HG02885 (cell line): ENCODE measurements at regions not wholly inside any gene's neighbourhood (a gene's known extent, or its start where the extent isn't known, plus 50 kb on each side); places are given as distances from the start of the nearest gene placed in this dataset.

Source experiments
- ATAC-seq: cut with Tn5 transposase; IDR thresholded peaks from one replicate; pipeline ENCODE4 v1.9.1; 2021; ENCODE audit warnings: mild to moderate bottlenecking; ENCODE audit not compliant: unreplicated experiment, poor library complexity

DNA sequence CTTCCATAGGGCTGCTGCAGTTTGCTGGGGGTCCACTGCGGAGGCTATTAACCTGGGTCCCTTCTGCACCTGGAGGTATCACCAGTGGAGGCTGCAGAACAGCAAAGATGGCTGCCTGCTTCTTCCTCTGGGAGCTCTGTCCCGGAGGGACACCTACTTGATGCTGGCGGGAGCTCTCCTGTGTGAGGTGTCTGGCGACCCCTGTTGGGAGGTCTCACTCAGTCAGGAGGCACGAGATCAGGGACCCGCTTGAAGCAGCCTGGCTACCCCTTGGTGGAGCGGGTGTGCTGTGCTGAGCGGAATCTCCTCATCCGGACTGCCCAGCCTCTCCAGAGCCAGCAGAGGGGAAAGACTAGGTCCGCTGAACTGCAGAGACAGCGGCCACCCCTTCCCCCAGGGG is 56.0 kb upstream of the CTXND1 start:
- no peak for ATAC-seq

DNA sequence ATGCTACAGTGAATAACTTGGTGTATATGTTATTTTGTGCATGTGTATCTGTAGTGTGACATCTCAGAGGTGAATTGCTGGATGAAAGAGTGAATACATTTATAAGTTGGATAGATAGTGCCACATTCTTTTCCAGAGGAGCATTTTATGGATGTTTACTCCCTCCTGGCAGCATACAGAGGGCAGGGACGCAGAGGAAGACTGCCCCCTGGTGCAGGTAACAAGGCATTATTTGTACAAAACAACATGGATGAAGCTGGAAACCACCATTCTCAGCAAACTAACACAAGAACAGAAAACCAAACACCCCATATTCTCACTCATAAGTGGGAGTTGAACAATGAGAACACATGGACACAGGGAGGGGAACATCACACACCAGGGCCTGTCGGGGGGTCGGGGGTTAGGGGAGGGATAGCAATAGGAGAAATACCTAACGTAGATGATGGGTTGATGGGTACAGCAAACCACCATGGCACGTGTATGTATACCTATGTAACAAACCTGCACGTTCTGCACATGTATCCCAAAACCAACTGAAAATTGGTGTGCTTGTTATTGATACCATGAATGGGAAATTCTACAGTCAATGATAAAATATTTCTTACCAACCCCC is 57.9 kb upstream of the CTXND1 start:
- no peak for ATAC-seq

DNA sequence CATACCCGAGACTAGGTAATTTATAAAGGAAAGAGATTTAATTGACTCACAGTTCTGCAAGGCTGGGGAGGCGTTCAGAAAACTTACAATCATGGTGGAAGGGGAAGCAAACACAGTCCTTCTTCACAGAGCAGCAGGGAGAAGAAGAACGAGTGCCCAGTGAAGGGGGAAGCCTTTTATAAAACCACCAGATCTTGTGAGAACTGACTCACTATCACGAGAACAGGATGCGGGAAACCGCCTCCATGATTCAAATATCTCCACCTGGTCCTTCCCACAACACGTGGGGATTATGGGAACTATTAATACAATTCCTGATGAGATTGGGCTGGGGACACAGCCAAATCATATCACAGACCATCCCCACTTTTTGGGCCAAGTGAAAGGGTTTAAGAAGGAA is 58.8 kb upstream of the CTXND1 start:
- ATAC-seq, result no peak

DNA sequence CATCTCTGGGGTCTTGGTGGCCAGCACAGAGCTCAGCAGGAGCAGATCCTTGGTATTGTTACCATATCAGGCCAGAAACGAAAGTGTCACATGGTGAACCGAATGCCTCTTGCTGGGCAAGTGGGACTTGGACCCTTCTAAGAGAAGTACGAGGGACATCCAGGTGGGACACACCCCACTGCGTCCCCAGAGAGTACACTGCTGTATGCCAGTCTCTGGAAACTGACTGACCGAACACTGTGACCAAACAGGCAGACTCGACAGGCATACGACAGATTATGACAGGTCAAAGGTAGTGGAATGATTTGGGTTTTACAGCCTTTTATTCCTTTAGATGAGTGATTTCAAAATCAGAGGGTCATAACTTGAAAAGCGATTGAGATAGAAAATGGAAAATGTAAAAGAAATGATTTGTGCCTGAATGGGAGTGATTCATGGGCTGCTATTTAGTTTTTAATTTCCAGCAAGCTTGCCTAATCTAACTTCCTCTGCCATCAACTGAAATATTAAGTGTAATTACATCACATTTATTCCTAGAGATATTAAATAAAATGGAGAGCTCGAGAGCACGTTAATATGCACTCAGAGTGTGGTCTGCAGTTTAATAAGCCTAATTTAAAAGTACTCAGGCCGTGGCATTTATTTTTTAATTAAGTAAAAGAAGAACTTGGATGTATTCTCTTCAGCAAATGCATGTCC is 63.4 kb upstream of the CTXND1 start:
- no peak for ATAC-seq

DNA sequence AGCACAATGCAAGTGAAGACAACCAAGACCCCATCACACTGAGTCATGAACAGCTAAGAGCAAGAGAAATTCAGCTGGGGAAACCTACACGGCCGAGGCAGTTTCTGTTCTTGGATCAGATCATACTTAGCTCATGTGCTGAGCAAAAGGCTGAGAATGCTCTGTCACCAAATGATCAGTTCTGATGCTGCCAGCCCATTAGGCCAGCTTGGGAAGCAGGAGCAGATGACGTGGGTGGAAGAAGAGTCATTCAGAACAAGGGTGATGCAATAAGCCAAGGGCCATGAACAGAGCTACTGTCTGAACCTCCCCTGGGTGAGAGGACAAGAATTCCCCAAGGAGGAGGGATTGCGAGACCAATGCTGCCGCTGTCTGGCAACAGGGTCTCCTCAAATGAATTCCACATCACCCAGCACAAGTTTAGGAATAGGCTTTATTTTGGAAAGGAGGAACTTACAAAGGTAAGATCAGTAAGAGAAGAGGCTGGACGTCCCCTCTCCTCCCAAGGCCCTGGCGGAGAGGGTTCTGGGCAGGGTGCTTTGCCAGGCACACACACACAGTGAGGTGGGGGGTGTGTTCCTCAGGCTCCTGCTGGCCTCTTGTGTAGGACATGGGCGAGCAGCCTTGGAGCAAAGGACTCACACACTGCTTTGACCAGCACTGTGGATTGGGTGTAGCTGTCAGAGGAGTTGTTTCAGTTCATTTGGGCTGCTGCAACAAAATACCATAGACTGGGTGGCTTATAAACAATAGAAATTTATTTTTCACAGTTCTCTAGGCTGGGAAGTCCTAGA is 65.6 kb upstream of the CTXND1 start:
- ATAC-seq, result no peak

DNA sequence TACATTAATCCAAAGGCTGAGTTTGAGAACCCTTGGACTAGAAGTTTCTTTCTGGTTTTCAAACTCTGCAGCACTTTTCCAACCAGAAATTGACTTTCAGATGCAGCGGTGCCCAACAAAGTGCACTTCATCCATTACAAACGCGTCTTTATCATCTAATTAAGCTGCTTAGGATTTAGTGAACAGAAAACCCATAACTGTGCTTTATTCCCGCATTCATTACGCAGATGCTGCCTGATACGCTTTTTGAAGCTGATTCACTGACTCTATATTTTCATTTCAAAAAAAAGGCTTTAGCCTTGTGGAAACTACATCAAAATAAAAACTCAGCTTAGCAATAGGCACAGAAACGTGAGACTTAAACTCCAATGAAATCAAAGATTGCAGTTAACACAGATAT is 69.8 kb upstream of the CTXND1 start:
- no peak for ATAC-seq

DNA sequence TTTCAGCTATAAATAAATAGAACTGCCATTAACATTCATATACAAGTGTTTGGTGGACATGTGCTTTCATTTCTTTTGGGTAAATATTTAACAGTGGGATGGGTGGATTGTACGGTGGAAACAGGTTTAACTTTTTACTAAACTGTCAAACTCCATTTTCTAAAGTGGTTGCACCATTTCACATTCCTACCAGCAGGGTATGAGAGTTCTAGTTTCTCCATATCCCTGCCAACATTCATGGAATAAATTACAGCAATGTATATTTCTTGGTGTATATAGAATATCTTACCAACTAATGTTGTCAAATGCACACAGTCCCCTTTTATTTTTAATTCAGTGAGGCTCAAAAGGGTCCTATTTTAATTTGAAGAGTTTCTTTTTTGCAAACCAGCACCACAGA is 71.3 kb upstream of the CTXND1 start:
- no peak for ATAC-seq

DNA sequence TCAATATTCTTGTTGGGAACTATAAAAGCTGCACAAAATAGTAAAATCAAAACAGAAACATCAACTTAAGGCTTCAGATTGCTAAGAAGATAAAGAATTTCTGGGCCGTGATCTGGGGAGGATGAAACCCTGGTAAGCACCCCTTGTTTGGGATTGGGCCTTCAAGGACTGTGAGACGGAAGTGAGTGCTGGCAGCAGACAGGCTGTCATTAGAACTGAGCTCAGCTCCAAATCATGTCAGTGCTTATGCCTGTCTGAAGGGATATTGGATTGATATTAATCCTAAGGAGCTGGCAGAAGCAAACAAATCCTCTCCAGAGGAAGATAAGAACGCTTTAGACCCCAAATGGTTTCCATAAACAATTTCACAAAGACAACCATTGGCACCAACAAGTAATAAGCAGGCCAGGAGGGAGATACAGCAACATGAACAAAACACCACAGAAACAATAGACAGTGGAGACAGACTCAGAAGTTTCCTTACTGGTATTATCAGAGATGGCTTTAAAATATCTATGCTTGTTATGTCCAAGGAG is 72.6 kb upstream of the CTXND1 start:
- no peak for ATAC-seq

DNA sequence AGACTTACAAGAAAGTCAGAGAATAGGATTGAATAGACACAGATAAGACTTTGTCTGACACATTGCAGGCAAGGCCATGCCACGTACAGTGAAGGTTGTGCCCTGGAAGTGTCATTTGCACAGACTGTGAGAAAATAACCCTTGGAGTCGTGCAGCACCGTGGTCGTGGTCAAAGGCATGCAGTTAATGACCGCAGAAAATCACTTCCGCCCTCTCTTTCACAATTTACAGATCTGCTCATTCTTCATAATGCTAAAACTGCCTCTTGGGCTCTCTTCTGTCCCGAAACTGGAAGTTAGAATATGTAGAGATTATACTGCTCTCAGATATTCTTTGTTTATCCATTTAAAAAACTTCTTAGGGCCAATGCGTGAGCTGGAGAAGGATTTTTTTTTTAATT is 73.2 kb upstream of the CTXND1 start:
- peak; percentile 51 for ATAC-seq

DNA sequence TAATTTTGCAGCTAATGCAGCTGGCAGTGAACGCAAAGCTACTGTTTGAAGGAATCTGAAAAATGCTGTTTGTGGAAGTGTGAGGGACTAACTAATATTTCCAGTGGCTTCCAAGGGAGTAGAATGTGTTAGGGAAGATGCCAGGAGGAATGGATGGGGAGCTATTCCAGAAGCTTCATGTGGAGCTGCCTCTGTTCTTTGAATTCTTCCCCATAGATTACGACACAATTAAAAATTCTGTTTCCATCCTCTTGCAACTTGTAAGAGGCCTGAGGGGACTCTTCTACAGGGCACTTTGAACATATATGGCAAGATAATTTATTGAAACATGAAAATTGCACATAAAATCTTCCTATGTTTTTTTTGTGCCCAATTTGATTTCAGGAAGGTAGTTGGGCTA is 74.3 kb upstream of the CTXND1 start:
- ATAC-seq, result no peak

DNA sequence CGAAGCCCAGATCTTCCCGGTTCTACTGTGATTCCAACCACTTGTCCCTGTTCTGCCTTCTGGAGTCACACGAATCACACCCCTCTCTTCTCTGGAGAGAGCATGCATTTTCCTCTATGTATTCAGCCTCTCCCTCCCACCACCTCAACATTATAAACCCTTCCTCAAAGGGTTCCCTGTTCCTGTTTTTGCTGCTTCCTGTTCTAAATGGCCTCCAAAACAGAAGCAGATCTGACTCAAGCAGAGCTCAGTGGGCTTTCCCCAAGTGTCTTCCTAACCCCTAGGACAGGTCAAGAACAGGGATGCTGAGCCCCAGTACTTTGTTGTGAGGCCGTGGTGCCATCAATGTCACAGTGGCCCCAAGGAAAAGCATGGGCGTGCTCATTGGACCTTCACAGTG is 75.7 kb upstream of the ARNT2 start:
- no peak for ATAC-seq

DNA sequence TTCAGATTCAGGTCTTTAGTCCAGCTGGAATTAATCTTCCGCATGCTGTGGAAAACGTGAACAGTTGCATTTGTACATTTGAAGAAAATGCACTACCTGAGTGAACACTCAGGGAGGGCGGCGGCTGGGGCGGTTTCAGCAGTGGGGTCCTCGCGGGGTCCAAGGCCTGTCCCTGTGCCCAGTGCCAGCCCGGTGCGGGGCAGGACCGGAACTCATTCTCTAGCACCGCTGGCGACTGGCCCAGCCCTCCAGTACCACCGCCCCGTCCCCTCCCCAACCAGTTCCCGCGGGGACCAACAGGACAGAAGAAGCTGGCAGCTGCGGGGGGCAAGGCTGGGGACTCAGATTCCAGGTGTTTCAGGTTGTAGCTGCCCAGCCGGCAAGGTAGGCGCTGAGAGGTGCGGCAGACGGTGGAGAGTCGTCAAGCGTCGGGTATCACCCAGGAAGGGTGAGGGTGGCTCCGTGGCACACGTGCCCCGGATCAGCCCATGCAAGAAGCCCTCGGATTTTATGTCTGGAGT is 72.2 kb upstream of the ARNT2 start:
- no peak for ATAC-seq

DNA sequence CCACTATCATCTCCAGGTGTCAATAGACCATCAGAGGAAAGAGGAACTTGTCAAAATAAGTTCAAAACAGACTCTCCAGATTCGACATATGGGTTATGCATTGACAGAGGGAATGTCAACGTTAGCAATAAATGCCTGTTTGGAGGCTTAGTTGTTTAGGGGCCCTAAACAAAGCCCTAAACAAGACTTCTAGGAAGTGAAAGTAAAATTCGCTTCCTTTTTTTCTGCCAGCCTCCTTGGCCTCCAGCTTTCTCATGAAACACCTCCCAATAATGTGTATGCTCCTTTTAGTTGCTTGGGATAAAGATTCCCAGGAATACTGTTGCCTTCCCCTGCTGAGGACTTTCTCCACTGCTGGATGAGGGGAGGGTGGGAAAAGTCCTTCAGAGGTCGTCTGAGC is 70.9 kb upstream of the ARNT2 start:
- no peak for ATAC-seq

DNA sequence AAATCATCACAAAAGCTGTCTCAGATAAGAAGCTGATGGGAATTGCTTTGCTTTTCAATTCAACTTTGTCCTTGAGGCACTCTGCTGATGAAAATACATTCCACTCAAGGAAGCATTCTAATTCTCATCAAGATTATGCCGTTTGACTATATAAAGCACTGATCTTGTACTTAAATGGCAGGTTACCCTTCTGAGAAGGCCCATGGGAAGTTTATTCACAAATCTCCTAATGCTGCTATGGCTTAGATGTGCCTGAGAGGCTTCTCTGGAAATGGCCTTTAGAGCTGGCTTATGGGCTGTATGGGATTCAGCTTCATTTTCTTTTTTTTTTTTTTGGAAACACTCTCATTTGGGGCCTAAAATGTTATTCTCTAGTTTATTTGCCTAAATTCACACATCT is 69.7 kb upstream of the ARNT2 start:
- ATAC-seq, result no peak

DNA sequence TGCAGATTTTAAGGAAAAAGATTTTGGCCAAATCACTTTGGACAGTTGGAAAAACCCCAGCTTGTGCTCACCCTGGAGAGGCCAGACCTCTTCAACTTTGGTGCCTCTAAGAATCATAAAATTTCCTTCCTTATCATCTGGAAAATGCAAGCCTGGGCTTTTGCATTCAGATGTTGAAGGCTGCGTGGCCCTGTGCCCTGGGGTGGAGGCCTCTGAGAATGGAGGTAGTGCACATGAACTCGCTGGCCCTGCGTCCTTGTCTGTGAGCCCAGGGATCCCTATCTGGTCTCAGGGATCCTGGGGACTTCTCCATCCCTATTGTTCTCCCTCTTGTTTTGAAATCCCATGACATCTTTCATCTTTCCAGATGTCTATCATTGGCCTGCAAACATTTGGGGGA is 64.6 kb upstream of the ARNT2 start:
- ATAC-seq, result no peak

DNA sequence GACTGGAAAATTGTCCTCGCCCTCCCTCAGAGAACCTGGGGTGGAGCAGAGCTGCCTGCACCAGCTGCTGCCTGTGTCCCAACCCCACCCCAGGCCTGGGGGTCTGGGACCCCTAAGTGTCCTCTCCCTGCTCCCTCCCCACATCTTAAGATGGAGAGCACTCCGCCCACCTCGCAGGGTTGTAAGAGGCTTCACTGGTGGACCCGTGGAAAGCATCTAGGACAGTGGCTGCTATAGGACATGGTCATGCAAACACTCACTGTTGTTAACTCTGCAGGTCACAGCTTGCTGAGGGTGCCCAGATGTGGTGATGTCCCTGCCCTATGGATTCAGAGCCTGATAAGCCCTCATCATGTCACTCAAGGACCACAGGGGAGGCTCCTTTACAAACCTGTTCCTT is 62.0 kb upstream of the ARNT2 start:
- no peak for ATAC-seq

DNA sequence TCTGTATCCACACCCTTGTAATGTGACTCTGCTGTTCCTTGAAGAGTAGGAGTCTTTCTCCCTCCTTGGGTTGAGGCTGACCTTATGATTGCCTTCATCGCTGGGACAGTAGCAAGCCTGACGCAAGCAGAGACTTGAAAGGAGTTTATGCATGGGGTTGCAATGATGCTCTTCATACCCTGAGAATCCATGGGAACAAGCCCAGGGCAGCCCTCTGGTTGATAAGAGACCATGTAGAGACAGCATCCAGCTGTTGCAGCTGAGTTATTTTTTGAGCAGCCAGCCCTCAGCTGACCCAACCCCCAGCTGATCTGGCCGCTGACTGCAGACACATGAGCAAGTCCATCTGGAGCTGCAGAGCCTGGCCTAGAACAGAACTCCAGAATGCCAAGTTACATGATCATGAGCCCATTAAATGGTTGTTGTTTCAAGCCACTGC is 60.6 kb upstream of the ARNT2 start:
- no peak for ATAC-seq

DNA sequence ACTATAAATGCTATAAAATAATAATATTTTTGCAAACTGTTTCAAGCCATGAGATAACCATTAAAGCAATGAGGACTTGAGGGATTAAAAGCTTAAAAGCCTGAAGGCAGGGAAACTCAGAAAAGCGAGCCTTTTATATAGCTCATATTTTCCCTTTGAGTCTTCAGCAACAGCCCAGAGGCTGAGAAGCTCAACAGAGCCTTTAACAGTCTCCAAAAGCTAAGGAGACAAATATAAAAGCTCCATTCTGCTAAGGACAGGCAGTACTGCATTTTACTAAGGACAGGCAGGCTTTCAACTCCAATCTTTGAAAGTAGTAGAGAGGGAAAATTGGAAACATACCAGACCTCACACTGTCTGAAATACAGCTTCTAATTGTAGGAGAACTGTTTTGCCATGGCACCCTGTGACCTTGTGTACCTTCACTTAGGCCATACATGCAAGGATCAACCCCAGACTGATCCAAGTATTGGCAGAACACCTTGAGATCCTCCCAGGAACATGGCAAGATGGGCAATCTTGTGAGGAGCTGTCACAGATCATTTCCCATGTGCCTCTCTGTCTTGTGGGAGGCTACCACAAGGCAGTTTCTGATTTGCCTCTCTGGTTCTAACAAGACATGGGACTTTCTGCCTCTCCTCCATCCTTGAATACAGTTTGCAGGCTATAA is 53.1 kb upstream of the ARNT2 start:
- ATAC-seq, result no peak
